Activated naive CD4-positive, alpha-beta T cell treated with Interleukin-2 at 50 U/mL for 16 hours (primary cell): ENCODE measurements at regions not wholly inside any gene's neighbourhood (a gene's known extent, or its start where the extent isn't known, plus 50 kb on each side); places are given as distances from the start of the nearest gene placed in this dataset.
A peak's percentile ranks its signal among the peaks of the same experiment; 100 is the strongest.
"Not testable (repeated sequence)": the region's sequence is repeated elsewhere in the genome, so short reads cannot be mapped to it uniquely, and the experiment has no call there.

Experiments
- DNase-seq: peaks from one replicate; pipeline ENCODE4 v3.0.0-alpha.2; 2020

DNA sequence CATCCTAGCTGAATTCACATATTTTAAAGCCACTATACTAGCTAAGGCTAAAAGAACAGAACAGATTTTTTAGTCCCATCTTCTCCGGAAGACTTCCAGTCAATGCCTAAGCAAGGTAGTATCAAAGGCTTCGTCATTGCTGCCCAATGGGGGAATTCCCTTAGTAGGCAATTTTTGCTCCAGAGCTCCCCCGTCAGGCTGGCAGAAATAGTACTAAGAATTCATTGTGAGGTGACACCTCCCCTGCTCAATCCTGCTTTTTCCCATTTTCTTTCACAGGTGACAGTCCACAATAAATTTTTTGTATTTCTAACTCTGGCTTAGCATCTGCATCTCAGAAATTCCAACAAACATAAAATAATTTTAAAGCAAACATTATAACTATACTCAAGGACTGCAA is 52.8 kb upstream of the SRSF6 start:
- DNase-seq = peak; percentile 9

DNA sequence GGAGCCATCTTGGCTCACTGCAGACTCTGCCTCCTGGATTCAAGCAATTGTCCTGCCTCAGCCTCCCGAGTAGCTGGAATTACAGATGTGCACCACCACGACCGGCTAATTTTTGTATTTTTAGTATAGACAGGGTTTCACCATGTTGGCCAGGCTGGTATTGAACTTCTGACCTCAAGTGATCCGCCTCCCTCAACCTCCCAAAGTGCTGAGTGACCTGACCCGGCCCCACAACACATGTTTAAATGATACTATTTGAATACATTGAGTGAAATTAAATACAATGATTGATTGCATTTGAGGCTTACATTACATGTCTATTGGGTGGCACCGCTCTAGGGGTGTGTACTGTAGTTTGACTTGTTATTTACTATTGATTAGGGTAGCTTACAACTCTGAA is 56.8 kb upstream of the SRSF6 start:
- DNase-seq = not testable (repeated sequence)

- DNase-seq = no peak
Observed at GRCh38 chr20:43398676-43399324, 58.9 kb upstream of the SRSF6 start.

DNA sequence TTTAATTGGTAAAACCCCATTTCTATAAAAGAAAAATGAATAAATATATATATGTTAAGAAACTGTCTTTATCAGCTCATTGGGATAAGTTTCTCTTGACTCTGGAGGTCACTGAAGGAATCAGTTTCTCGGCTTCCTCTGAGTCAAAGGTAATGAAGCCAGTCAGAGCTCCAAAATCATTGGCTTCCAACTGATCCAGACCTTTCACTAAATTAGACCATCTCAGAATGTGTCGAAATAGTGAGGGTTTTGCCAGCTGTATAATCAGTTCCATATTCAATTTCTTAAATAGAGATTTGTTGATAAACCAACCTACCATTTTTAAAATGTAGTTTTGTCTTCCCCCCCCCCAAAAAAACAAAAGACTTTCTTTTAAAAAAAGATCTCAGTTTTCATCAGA is 60.5 kb upstream of the SRSF6 start:
- no peak for DNase-seq

- no peak for DNase-seq
Observed at GRCh38 chr20:43393052-43393451, 64.6 kb upstream of the SRSF6 start.

- no peak for DNase-seq
Observed at GRCh38 chr20:43392561-43392960, 65.1 kb upstream of the SRSF6 start.

DNA sequence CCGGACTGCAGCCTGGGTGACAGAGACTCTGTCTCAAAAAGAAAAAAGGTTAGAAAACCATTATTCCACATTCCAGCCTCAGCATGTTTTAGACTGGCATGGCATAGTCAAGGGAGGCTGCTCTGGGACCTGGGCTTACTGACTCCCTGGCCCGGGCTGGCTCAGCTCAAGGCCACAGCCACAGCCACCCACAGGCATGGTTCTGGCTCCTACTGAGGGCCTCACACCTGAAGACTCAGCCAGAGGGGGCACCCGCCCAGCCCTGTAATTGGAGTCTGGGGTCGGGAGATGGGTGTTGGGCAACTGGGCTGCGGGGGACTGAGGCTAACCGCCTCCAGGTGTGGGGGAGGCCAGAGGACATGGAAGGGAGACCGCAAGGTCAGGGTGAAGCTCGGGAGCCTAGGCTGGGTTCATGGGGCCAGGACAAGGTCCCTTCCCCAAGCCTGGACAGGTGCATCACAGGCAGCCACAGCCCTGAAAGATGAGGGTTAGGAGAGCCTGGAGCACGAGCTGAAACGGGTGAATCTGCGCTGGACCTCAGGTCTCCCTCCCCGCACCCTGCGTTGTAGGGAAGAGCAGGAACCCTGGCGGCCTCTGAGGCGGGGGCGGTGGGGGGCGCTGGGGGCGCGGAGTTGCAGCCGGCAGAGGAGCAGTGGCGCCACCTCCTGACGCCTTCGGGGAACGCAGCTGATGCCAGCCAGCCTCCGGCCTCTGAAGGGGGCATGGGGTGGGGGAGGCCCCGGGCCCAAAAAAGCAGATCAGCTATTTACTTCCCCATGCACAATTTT is 67.7 kb upstream of the SRSF6 start:
- DNase-seq = no peak

- DNase-seq = no peak
Observed at GRCh38 chr20:43389211-43389610, 68.5 kb upstream of the SRSF6 start.

DNA sequence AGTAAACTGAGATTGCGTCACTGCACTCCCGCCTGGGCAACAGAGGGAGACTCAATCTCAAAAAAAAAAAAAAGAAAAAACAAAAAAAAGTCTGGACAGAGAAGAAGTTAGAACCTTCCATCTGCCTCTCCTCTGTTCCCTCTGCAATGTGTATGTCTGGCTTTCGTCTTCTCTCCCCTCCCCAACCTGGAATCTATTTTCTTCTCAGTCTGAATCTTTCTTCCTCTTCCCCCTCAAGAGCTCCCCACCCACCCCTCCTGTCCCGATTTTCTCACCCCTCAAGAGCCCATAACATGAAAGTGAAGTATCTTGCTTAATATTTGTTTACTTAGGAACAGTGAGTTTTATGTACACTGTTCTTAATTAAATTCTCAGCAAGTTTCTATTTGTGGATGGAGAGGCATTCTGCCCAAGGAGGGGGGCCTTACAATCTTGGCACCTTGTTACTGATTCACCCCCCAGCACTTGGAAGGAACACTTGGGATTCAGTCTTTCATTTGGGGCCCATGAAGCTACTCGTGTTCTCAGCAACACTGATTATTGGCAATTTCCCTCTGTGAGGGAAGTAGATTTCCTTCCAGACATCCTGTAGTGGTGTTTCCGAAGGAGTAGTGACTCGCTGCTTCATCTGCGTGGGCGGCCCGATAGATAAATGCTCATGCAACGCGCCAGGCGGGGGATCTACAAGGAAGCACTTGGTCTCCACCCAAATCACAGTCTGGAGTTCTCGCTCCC is 69.3 kb upstream of the SRSF6 start:
- DNase-seq = no peak

DNA sequence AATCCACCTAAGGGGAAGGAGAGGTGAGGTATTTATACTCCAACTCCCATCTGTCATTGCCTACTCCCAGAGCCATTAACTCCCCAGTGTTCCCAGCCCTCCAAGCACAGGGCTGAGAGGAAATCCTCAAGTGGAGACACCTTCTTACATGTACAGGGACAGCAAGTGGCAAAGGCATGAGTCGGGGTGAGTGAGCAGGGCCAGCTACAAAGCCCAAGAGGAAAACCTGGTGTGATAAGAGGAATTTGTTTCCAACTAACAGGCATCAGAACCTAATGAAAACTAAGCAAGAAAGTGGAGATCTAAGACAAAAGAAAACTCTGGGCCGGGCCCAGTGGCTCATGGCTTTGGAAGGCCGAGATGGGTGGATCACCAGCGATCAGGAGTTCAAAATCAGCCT is 70.0 kb upstream of the SRSF6 start:
- no peak for DNase-seq

DNA sequence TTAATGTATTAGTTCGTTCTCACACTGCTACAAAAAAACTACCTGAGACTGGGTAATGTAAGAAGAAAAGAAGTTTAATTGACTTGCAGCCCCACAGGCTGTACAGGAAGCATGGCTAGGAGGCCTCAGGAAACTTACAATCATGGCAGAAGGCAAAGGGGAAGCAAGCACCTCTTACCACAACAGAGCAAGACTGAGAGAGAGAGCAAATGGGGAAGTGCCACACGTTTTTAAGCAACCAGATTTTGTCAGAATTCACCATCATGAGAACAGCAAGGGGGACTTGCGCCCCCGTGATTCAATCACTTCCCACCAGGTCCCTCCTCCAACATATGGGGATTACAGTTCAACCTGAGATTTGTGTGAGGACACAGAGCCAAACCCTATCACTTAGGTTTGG is 70.8 kb upstream of the SRSF6 start:
- DNase-seq = no peak

DNA sequence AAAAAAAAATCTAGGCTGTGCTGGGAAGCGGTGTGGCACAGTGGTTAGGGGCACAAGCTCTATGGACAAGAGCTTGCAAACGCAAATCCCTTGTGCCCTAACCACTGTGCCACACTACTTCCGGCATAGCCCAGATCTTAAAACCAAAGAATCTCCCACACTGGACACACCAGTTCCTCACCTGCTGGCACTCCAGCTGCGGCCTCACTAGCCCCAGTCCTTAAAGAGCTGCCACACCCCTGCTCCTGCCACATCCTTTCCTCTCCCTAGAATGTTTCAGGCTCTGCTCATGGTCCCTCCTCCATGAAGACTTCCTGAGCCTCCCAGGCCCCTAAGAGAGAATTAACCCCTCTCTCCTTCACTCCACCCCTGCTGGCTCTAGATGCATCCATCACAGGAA is 71.8 kb upstream of the SRSF6 start:
- no peak for DNase-seq

GRCh38 chr20:43384101-43384940 is 73.4 kb upstream of the SRSF6 start:
- DNase-seq = no peak

DNA sequence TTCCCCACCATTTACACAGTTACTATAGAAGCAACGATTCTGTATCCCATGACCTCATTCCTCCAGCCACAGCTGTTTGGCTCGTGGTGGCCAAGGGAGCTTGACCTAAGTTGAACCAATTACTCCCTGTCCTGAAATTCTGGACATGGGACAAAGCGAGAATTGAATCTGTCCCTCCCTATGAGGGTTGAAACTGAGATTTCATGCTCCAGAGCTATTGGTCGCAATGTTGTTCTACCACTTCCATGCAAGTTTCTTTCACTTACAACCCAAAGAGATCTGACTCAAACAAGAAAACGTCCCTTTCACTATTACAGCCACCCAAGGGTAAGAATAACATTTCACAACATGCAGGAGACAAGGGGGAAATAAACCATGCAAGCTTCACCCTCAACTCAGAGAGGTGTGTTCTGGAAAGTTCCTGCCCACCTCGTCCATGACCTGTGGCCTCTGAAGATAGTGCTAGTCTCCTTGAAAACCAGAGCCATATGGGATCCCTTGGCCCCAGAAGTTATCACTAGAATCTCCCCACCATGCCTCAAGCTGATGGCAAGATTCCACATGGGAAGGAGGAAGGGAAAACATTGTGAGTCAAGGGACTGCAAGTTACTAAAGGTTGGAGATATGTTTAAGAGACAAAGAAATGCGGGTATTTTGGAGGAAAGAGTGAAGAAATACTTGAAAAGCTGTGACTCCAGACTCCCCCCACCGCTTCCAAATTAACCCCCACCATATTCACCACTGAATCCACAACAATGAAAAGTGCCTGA is 74.5 kb upstream of the SRSF6 start:
- no peak for DNase-seq

GRCh38 chr20:43382135-43382534 is 75.6 kb upstream of the SRSF6 start:
- not testable (repeated sequence) for DNase-seq

DNA sequence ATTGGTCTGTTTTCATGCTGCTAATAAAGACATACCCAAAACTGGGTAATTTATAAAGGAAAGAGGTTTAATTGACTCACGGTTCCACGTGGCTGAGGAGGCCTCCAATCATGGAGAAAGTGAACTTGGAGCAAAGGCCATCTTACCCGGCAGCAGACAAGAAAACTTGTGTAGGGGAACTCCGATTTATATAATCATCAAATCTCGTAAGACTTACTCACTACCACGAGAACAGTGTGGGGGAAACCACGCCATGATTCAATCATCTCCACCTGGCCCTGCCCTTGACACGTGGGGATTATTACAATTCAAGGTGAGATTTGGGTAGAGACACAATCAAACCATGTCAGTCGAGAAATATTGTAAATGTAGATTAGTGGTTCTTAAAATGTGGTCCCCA is 76.2 kb upstream of the SRSF6 start:
- DNase-seq = not testable (repeated sequence)

- no peak for DNase-seq
Observed at GRCh38 chr20:43379239-43379917, 78.3 kb upstream of the SRSF6 start.

GRCh38 chr20:43376831-43377230 is 80.9 kb upstream of the SRSF6 start:
- no peak for DNase-seq

- DNase-seq = no peak
Observed at GRCh38 chr20:43375591-43375990, 82.1 kb upstream of the SRSF6 start.

DNA sequence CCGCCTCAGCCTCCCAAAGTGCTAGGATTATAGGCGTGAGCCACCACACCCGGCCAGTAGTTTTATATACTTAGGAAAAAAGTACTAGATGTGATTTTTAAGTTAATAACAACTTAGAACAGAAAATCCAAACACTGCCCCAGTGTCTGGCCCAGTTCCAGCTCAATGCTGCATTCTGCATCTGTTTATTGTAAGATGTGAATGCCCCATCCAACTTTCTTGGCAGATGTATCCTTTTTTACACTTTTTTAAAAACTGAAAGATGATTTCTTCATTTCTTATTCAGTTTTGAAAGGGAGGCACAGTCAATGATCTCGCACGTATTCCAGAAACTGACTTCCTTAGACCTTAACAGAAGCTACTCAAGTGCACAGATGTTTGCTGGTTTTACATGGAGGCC is 85.6 kb upstream of the SRSF6 start:
- DNase-seq = no peak

DNA sequence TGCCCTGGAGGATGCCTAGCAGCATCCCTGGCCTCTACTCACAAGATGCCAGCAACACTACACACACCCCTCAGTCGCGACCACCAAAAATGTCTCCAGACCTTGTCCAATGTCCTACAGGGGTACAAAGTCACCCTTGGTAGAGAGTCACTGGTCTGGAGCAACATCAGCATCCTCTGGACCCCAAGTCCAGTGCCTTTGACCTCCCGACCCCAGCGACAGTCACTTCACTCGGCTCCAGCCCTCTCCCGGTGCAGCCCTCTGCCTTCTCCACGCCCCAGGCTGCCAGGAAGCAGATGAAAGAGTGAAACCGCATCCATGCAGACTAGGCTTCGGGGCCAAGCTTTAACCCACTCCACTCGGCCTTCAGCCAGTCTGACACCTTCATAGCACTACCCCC is 92.0 kb upstream of the SRSF6 start:
- no peak for DNase-seq

DNA sequence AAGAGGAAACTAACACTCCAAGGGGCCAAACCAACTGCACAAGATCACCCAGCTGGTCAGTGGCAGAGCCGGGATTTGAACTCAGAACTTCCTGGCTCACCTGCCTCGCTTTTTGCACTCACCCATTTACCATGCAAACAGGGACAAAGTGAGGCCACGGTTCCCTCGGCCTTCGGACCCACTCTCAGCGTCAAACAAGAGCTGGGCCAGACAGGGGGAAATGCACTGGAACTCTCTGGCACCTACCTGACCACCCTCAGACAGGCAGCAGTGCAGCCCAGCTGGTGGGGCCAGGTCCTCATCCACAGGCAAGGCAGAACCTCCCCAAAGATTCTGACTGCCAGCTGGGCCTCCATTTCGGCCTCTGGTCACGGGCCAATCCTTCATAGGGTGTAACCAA is 93.7 kb upstream of the SRSF6 start:
- DNase-seq = no peak
